Endometrium (tissue), 2 donors: ENCODE measurements at regions not wholly inside any gene's neighbourhood (a gene's known extent, or its start where the extent isn't known, plus 50 kb on each side); places are given as distances from the start of the nearest gene placed in this dataset.

Source experiments
- FAIRE-seq: peaks from 2 replicates; lab custom pipeline; 2012; peaks lifted over from hg19 to GRCh38; lab: Jason Lieb, UNC
- donor health status: control.
- donor health status: control.

GRCh38 chr22:27572278-27572666 lies 229.3 kb downstream of the MN1 start:
- FAIRE-seq: no peak

- no peak for FAIRE-seq
Measured at GRCh38 chr22:27573280-27574001, 228.1 kb downstream of the MN1 start.

- FAIRE-seq: no peak
Measured at GRCh38 chr22:27574002-27574366, 227.6 kb downstream of the MN1 start.

GRCh38 chr22:27574651-27575050 lies 226.9 kb downstream of the MN1 start:
- FAIRE-seq: no peak

GRCh38 chr22:27575348-27575747 lies 226.2 kb downstream of the MN1 start:
- no peak for FAIRE-seq

- no peak for FAIRE-seq
Measured at GRCh38 chr22:27576413-27576812, 225.1 kb downstream of the MN1 start.

GRCh38 chr22:27576815-27577573 lies 224.6 kb downstream of the MN1 start:
- no peak for FAIRE-seq

GRCh38 chr22:27577574-27577969 lies 224.0 kb downstream of the MN1 start:
- FAIRE-seq: no peak

- no peak for FAIRE-seq
Measured at GRCh38 chr22:27578937-27579617, 222.5 kb downstream of the MN1 start.

GRCh38 chr22:27580311-27580897 lies 221.2 kb downstream of the MN1 start:
- FAIRE-seq: no peak

- FAIRE-seq: no peak
Measured at GRCh38 chr22:27581236-27581635, 220.3 kb downstream of the MN1 start.

GRCh38 chr22:27581688-27582087 lies 219.9 kb downstream of the MN1 start:
- peak; percentile 78 for FAIRE-seq

GRCh38 chr22:27583856-27584255 lies 217.7 kb downstream of the MN1 start:
- no peak for FAIRE-seq

GRCh38 chr22:27585141-27585540 lies 216.4 kb downstream of the MN1 start:
- FAIRE-seq: no peak

- no peak for FAIRE-seq
Measured at GRCh38 chr22:27588268-27588667, 213.3 kb downstream of the MN1 start.

- no peak for FAIRE-seq
Measured at GRCh38 chr22:27588915-27589314, 212.6 kb downstream of the MN1 start.

- FAIRE-seq: no peak
Measured at GRCh38 chr22:27591060-27591459, 210.5 kb downstream of the MN1 start.

GRCh38 chr22:27593378-27593777 lies 208.2 kb downstream of the MN1 start:
- no peak for FAIRE-seq

GRCh38 chr22:27594020-27594419 lies 207.5 kb downstream of the MN1 start:
- no peak for FAIRE-seq

- FAIRE-seq: no peak
Measured at GRCh38 chr22:27594474-27595134, 207.0 kb downstream of the MN1 start.

GRCh38 chr22:27596133-27596870 lies 205.3 kb downstream of the MN1 start:
- FAIRE-seq: no peak
